A673 (cell line): ENCODE measurements at regions not wholly inside any gene's neighbourhood (a gene's known extent, or its start where the extent isn't known, plus 50 kb on each side); places are given as distances from the start of the nearest gene placed in this dataset.

Experiments
- BruUV-seq: library from RNA; stranded (reverse); fragments of 400-500 nt; replicated peaks from 2 replicates; lab custom pipeline; 2021; lab: Mats Ljungman, UMichigan
- CTCF ChIA-PET: fragments of 300-600 bp; sonication (Branson Sonifier 250); formaldehyde crosslinking; loops from one replicate; lab custom pipeline; 2022; ENCODE audit warnings: antibody characterized with exemption; lab: Charles Lee
- POLR2A ChIA-PET: fragments of 300-600 bp; sonication (Branson Sonifier 250); formaldehyde crosslinking; loops from one replicate; lab custom pipeline; 2022; ENCODE audit warnings: antibody characterized with exemption; ENCODE audit not compliant: low non-redundant PET; lab: Charles Lee
- DNase-seq: peaks from one replicate; pipeline ENCODE4 v3.0.0-alpha.2; 2015; ENCODE audit warnings: low spot score
- H3K27ac ChIP-seq: fragments of 200-600 bp; sonication (generic); 2 replicates; pipeline ENCODE4 v1.5.1; 2016; ENCODE audit warnings: mixed run types, low read depth, mild to moderate bottlenecking, mixed read lengths, antibody characterized with exemption, low read length; ENCODE audit not compliant: poor library complexity, severe bottlenecking
- H3K27me3 ChIP-seq: fragments of 200-600 bp; sonication (generic); replicated peaks from 2 replicates; pipeline ENCODE4 v1.6.1; 2017; ENCODE audit warnings: mixed run types, low read depth, mild to moderate bottlenecking, mixed read lengths, antibody characterized with exemption, low read length; ENCODE audit not compliant: insufficient read depth, poor library complexity
- H3K36me3 ChIP-seq: fragments of 200-600 bp; sonication (generic); 2 replicates; pipeline ENCODE4 v1.6.1; 2016; ENCODE audit warnings: mixed run types, mild to moderate bottlenecking, mixed read lengths, antibody characterized with exemption, low read length; ENCODE audit not compliant: insufficient read depth, poor library complexity, severe bottlenecking
- H3K4me1 ChIP-seq: fragments of 200-600 bp; sonication (generic); 2 replicates; pipeline ENCODE4 v1.6.1; 2017; ENCODE audit warnings: mixed run types, mild to moderate bottlenecking, mixed read lengths, antibody characterized with exemption, low read length; ENCODE audit not compliant: insufficient read depth, poor library complexity, severe bottlenecking
- H3K4me3 ChIP-seq: fragments of 200-600 bp; sonication (generic); 2 replicates; pipeline ENCODE4 v1.5.1; 2016; ENCODE audit warnings: low read depth, mixed run types, mild to moderate bottlenecking, mixed read lengths, low read length; ENCODE audit not compliant: poor library complexity, severe bottlenecking
- H3K9me3 ChIP-seq: fragments of 200-600 bp; sonication (generic); 2 replicates; pipeline ENCODE4 v1.6.1; 2016; ENCODE audit warnings: mixed run types, low read depth, mild to moderate bottlenecking, mixed read lengths, antibody characterized with exemption, low read length; ENCODE audit not compliant: poor library complexity, severe bottlenecking
- EZH2 ChIP-seq: fragments of 200-600 bp; sonication (generic); IDR thresholded peaks from 2 replicates; pipeline ENCODE4 v1.6.1; 2017; ENCODE audit warnings: borderline replicate concordance, low read depth, mild to moderate bottlenecking, mixed read lengths, antibody characterized with exemption, low read length; ENCODE audit not compliant: poor library complexity, severe bottlenecking
- intact Hi-C: fragments of 100-400 bp; cut with micrococcal nuclease; formaldehyde crosslinking; loops from one replicate; pipeline ENCODE4 v1.10.0; 2022; ENCODE audit not compliant: unreplicated experiment
- TF ChIP-seq, protein P1 (sequence below): fragments of 300-800, 200-600 bp; sonication (generic); conservative IDR thresholded peaks from 2 replicates; pipeline ENCODE4 v1.5.1; 2017; ENCODE audit warnings: low read depth, mild to moderate bottlenecking, antibody characterized with exemption, low read length, moderate library complexity, mixed read lengths

DNA sequence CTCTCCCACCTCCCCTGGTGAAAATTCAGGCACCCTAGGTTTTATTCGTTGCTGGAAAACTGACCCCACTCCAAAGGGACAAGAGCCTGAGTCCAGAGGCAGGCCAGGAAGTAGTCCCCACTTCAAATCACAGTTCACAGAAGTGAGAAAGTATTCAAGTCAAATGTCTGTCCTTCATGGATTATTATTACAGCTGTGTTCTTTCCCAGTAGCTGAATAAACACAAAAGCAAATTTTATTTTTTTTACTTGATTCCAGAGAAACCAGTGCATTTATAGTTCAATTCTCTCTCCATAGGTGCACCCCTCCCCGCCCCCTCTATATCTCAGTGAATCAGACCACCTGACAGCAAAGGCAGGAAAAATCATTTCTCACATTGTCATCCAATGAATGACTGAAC, 113.8 kb upstream of the COL1A2 start:
- Histone ChIP-seq H3K4me1 (peaks cover 29% of the 10 kb centered on the region), H3K27ac (no peak overlapping the region), H3K36me3 (no peaks in the 10 kb centered on the region), H3K4me3 (no peak overlapping the region), H3K27me3 (no peaks in the 10 kb centered on the region), H3K9me3 (no peaks in the 10 kb centered on the region)
- ChIA-PET POLR2A (no interaction called here), CTCF (no interaction called here)
- no peak for TF ChIP-seq EZH2
- TF ChIP-seq, protein P1, sequence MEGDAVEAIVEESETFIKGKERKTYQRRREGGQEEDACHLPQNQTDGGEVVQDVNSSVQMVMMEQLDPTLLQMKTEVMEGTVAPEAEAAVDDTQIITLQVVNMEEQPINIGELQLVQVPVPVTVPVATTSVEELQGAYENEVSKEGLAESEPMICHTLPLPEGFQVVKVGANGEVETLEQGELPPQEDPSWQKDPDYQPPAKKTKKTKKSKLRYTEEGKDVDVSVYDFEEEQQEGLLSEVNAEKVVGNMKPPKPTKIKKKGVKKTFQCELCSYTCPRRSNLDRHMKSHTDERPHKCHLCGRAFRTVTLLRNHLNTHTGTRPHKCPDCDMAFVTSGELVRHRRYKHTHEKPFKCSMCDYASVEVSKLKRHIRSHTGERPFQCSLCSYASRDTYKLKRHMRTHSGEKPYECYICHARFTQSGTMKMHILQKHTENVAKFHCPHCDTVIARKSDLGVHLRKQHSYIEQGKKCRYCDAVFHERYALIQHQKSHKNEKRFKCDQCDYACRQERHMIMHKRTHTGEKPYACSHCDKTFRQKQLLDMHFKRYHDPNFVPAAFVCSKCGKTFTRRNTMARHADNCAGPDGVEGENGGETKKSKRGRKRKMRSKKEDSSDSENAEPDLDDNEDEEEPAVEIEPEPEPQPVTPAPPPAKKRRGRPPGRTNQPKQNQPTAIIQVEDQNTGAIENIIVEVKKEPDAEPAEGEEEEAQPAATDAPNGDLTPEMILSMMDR: no peak
- no TSS peak for BruUV-seq
- DNase-seq: no peak
- intact Hi-C loops: loop anchor here (10.0 kb wide), 1 partner anchor 374 kb away; the partner anchor contains the start of gene SGCE

GRCh38 chr7:94284104-94284503, 110.6 kb upstream of the COL1A2 start:
- Histone ChIP-seq H3K36me3 (no peaks in the 10 kb centered on the region), H3K4me3 (no peak overlapping the region), H3K4me1 (peaks cover 21% of the 10 kb centered on the region), H3K9me3 (no peaks in the 10 kb centered on the region), H3K27me3 (no peaks in the 10 kb centered on the region), H3K27ac (peak overlapping the region; percentile 51)
- DNase-seq: peak; percentile 66
- intact Hi-C loops: loop anchor here (10.0 kb wide), 1 partner anchor 371 kb away; the partner anchor contains the start of gene SGCE
- BruUV-seq: no TSS peak
- POLR2A ChIA-PET: no interaction called here
- TF ChIP-seq EZH2: no peak
- TF ChIP-seq, protein P1: no peak
- CTCF ChIA-PET: interaction anchor here (0.6 kb wide), 1 partner anchor 112 kb away, joined by 3 read pairs; no protein-coding TSS in a partner anchor

GRCh38 chr7:94286111-94286510, 108.6 kb upstream of the COL1A2 start:
- no peak for DNase-seq
- Histone ChIP-seq H3K27me3 (no peaks in the 10 kb centered on the region), H3K27ac (no peak overlapping the region), H3K9me3 (no peaks in the 10 kb centered on the region), H3K4me3 (no peak overlapping the region), H3K36me3 (no peaks in the 10 kb centered on the region), H3K4me1 (peaks cover 24% of the 10 kb centered on the region)
- intact Hi-C loops: loop anchor here (2.0 to 10.0 kb wide), 4 partner anchors 369 to 1191 kb away; partner anchors contain the start of gene SGCE
- ChIA-PET POLR2A (no interaction called here), CTCF (interaction anchor here (0.5 kb wide), 1 partner anchor 371 kb away, joined by 4 read pairs; no protein-coding TSS in a partner anchor)
- no peak for TF ChIP-seq EZH2
- TF ChIP-seq, protein P1: no peak
- no TSS peak for BruUV-seq
